NCI-H1092 treated with DMSO at 0.1 percent for 48 hours (cell line): ENCODE measurements at regions not wholly inside any gene's neighbourhood (a gene's known extent, or its start where the extent isn't known, plus 50 kb on each side); places are given as distances from the start of the nearest gene placed in this dataset.
A peak's percentile ranks its signal among the peaks of the same experiment; 100 is the strongest.
"Not testable (repeated sequence)": the region's sequence is repeated elsewhere in the genome, so short reads cannot be mapped to it uniquely, and the experiment has no call there.

ENCODE experiments used
- DNase-seq: peaks from one replicate; lab custom pipeline; 2025; lab: John Stamatoyannopoulos, UW

DNA sequence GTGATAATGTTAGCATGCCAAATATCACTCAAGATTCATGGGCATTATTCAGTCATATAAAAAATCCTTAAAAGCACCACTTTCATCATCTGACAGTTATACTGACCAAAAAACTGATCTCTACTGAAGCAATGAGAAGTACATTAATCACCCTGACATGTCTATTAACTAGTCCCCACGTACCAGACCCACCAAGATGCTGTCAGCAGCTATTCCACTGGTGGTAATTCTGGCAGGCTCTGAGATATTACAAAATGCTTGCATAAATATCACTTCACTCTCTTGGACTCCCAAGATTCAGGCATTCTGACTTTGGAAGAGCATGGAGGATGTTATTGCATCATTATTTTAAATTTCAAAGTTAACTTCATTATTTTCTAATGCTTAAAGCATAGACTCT lies 717.0 kb downstream of the DNAH5 start:
- no peak for DNase-seq

DNA sequence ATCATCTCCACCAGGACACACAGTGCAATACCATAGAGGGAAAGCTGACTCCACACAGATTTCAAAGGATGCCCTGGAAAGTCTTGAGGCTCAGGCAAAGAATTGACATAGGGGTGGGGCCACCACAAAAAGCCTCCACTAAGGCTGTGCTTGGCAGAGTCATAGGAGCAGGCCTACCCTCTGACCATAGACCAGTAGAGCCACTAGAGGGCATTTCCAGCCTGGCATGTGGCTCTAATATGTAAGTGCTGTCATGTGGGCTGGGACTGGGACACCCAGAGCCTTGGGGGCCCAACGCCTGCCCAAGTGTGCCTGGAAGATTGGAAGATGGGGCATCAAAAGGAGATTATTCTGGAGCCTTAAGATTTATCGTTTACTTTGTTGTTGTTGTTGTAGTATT lies 726.0 kb downstream of the DNAH5 start:
- DNase-seq, result no peak

DNA sequence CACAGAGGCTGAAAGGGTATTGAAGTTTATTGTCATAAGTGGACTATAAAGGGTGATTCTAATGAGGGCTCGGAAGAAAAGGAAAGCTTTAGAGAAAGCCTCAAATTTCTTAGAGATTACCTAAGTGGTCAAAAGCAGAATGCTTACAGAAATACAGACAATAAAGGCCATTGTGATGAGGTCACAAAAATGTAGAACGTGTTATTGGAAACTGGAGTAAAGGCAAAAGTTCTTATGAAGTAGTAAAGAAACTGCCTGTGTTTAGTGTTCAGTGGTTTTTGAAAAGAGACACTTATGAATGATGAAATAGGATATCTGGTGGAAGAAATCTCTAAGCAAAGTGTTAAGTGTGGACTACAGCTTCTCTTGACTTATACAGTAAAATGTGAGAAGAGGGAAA lies 726.9 kb downstream of the DNAH5 start:
- no peak for DNase-seq

DNA sequence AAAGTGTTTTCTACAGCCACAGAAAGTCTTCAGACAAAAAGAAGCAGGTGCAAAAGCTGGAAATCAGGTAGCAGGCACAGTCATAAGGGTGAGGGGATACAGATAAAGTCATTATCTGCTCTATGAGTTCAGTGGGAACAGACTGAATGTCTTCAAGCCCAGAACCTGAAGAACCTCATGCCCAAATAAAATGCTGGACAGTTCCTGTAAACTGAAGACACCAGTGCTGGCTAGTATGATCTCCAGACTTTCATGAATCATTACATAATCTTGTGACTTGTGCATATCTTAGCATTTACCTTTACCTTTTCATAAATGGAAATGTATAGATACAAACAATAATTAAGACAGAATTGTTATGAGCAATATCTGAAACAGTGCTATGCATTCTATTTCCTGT lies 728.7 kb downstream of the DNAH5 start:
- DNase-seq, result no peak

DNA sequence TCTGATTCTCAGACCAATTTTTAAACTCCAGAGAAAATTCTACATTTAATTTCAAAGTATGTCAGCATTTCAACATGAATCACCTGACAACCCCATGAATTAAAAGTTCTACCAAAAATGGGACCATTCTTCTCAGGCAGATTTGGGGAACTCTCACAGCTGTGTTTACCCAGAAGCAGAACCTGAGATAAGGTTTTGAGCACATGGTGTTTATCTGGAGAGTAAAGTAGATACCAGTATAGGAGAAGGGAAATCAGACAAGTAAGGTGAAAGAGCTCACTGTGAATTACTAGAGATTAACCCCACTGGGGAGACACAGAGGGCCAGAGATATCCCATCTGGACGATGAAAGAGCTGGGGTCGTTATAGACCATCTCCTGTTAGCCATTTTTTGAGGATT lies 729.1 kb downstream of the DNAH5 start:
- DNase-seq, result no peak

DNA sequence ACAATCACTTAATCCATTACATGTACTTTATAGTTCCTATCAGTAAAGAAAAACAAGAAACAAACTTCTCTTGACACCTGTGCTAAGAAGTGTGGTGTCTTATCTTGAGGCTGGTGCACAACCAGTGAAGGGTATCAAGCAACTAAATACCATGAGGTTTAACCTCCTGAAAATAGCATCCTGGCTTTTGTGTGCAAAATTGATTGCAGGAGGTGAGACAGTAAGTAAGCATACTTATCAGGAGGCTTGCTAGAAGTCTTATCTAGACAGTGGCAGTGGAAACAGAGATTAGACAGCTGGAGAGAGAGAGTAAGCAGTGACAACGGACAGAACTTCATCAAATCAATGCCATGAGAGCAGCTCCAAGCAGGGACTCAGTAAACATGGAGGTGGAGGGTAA lies 730.3 kb downstream of the DNAH5 start:
- DNase-seq, result no peak

DNA sequence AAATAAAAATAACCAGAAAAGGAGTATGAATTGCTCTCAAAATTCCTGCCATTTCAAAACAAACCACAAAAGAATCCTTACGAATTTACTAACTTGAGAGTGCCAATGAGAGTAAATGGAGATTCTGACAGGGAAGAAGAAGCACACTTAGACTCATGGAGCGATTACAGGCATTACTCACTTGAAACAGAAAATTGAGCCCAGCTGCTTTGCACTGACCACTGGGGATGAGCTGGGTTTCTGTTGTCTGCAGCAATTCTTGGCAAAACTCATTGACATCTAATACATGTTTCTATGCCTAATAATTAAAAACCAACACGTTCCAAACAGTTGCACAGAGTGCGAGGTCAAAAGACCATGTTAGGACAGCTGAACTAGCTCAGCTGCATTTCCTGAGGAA lies 731.6 kb downstream of the DNAH5 start:
- no peak for DNase-seq

DNA sequence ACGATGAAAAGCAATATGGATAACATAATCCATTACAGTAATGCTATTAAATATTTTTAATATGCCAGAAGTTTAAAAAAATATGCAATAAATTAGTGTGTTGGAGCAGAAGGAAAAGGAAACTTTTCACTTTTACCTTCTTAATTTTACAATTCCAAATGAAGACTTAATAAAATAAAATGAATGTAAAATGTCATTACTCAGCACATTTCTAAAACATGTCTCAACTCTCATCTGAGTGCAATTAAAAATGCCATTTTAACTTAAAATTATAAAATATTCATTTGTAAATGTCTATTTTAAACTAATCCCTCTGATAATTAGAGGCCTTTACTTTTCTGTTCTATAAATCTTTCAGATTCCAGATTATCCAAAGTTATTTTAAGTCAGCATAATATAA lies 733.4 kb downstream of the DNAH5 start:
- no peak for DNase-seq

DNA sequence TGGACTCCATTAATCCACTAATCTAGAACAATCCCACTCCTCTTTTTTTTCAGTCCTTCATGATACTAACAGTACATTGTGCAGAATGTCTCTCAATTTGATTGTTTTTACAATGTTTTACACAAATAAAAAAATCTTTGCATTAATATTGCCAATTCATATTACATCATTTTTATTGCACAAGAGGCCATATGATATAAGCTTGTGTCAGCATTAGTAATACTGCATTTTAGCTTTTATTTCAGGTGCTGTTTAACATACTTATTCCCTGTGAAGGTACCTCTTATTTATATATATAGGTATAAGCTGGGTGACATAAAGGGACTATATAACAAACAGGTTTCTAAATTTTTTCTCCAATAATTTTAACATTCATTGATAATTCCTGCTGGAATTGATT lies 737.4 kb downstream of the DNAH5 start:
- no peak for DNase-seq

DNA sequence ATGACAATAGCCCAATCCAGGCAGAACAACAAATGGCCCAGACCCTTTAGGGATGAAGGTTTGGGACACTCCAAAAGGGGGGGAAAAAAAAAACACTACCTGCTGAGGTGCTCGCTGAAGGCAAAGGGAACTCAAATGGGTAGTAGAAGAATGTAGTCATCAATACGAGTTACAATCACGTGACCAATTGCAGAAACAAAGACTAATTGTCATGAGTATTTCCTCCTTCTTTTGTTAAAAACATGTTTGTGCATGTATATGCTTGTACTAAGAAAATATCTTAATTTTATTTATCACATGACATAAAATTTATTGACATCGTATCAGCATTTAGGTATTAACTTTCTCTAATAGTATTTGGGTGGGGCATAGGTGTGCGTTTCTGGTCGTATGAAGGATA lies 743.5 kb downstream of the DNAH5 start:
- no peak for DNase-seq

DNA sequence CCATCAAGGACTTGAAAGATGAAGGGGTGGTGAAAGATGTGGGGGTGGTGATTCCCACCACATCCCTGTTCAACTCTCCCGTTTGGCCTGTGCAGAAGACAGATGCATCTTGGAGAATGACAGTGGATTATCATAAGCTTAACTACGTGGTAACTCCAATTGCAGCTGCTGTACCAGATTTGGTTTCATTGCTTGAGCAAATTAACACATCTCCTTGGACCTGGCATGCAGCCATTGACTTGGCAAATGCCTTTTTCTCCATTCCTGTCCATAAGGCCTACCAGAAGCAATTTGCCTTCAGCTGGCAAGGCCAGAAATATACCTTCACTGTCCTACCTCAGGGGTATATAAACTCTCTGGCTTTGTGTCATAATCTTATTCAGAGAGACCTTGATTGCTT lies 746.3 kb downstream of the DNAH5 start:
- not testable (repeated sequence) for DNase-seq

DNA sequence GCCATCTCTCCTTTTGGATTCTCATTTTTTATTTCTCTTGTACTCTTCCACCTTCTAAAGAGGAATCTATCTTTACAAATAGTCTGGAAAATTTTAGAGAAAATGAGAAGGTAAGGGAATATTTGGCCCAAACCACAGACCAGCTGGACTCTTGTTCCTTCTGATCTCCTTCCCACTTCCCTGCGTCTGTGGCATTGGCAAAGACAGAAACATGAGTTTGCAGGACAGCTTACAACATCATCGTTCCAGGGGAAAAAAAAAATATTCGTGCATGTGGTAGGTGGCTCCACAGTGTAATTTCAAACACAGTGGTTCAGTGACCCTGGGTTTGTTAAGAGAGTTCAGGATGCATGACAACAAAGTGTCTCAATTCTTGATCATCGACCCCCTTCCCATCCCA lies 755.0 kb downstream of the DNAH5 start:
- DNase-seq, result no peak

DNA sequence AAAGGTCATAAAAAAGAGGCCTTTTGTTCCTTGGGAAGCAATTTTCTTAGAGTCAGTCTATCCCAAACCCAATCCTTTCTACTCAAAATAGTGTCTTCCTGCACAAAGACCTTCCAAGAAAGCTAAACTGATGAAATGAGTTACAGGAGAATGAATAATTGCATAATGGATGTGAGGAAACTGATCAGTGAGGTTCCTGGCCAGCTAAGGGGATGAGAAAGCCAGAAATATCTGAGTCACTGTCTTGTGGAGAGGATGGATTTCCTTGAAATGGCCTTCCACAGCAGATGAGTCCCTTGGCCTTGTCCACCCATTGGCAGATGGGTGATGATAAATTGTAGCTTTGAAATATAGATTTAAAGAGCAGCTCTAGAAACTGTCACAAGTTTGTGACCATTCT lies 756.1 kb downstream of the DNAH5 start:
- DNase-seq, result no peak

DNA sequence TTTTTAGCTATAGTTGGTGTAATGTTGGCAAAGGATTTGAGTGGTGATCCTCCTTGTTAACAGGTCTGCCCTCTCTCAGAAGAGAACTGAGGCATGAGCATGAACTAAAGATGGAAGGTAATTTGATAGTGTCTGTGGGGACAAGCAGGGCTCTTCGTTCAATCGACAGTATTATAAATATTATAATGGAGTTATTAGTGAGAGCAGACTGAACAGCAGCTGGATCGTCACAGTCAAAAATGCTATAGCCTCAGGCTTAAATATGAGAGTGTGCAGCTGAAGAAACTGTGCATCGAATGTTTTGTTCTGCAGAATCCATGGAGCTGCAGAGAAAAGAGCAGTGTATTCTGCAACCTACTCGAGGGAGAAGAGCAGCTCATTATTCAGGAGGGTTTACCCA lies 757.3 kb downstream of the DNAH5 start:
- DNase-seq, result peak; percentile 9

DNA sequence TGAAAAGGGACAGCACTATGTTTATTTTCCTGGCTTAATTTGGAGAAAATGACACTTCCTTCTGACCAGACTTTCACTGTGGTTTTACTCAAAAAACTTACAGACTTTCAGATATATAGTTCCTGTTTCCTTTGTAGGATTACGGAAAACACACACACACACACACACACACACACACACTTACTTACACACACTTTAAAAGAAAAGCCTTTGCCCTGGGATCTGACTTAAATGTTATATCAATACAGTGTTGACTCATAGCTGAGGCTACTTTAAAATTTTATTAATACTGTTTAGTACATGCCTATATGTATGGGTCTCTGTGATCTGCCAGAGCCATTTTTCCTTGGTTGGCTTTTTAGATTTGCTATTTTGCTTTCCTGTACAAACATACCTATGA lies 758.3 kb downstream of the DNAH5 start:
- DNase-seq, result no peak

DNA sequence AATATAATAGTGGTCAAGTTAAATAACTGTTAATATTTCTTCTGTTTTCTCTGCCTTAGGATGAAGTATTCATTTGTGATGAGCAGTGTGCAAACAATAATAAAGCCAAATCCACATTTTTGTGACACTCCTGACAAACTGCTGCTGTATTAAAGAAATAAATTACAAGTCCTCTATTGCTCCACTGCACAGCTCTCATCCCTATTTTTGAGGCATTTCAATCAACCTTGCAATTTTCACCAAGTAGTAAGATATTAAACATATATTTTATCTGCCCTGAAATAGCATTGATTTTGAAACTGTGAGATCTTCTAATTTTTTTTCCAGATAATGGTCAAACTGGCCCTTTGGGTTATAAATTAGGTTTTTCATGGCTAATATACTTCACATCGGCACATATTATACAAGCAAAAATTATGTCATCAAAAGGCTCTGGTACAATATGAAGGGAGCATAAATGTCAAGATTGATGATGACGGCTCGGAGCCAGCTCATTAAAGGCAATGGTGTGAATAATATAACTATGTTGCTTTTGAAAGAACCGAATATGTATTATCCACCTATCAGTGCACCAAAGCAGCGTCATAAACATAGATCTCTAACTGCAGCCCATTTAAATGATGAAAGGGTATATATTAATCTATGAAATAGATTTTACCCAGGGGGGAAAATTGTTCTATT lies 764.9 kb downstream of the DNAH5 start:
- DNase-seq, result no peak

DNA sequence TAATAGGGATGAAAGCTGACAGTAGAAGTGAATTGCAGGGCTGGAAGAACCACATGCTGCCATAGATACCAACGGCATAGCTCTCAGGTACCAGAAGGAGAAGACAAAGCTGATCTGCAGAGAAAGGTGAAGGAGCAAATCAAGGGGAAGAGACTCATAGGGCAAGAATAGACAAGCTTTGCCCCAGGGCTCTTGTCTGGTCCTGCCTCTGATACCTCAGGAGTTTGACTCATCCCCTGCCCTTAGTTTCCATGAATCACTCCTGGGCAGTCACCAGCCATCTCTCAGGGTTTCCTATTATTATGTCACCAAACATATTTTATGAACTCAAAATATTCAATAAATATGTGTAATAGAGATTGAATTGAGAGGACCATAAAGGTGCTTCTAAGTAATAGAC lies 800.9 kb downstream of the DNAH5 start:
- no peak for DNase-seq

DNA sequence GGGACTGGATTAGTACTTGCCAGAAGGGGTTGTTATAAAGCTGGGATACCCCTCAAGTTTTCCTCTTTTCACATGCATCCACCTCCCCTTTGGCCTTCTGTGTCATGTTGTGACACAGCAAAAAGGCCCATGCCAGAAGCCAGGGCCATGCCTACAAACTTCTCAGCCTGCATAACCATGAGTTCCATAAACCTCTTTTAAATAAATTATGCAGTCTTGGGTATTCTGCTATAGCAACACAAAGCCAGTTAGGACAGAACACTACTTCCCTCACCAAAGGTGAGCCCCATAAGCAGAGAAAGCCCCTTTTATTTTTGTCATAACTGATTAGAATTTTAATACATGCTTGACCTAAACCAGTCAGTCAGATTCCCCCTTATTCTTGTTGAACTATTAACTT lies 801.3 kb downstream of the DNAH5 start:
- no peak for DNase-seq

DNA sequence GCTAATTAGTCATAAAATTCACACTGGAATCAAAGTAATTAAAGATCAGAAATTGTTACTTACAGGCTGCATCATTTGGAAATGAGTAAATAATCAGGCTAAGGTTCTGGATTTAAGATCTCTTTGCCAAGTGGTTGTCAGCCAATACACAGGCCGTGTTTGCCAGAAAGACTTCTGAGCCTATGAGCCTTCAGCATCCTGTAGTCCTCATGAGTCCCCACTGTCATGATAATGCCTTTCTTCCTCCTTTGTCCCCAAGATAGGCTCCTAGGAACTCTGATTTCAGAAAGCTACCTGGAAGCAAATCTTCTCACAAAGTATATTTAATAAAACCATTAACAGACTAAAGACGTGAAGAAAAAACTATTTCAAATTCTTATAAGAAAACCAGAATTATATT lies 810.5 kb downstream of the DNAH5 start:
- no peak for DNase-seq

DNA sequence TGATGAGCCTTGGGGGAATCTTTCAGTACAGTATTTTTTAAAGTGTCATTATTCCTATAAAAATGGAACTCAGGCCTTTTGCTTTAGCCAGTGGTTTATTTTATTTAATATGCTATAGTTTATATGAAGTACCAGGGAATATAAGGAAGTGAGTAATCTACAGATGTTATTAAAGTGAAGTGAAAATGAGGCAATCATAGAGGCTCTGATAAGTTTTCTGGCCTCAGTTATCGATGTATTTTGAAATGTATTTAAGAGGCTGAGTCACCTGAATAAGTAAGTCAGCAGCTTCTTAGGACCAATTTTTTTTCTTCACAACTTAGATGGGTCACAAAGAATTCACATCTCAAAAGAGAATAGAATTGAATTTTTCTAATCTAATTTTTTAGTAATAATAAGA lies 829.0 kb downstream of the DNAH5 start:
- no peak for DNase-seq

DNA sequence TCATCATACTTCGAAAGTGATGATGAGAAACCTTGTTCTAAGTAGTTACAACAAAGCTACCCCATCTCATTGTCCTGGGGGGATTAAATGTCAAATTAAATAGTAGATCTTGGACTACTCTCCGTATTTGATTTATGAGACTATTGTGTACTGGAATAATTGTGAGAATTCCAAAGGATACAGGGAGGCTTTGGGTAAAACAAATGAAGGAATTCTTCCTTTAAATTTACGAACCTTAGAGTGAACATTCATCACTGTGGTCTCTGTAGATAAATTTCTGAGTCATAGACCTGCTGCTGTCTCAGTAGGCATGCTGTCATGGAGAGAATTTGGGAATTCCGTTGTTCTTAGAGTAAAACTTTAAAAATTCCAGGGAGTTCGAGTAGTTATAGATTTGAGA lies 836.2 kb downstream of the DNAH5 start:
- no peak for DNase-seq

DNA sequence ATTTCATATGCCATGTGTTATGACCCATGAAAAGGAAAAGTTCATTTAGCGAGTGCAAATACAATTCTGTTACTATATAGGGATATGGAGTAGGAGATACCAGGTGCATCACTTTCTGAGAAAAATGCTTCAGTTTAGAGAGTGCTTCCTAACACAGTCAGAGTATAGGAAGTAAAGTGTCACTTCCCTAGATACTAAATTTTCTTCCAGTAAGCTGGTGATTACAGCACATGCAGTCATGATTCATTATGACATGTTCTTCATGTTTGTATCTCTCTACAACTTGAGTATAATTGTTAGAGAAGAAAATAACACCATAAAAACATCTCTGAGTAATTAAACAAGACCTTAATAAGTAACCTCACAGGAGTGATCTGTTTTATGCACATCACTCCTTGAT lies 837.0 kb downstream of the DNAH5 start:
- DNase-seq, result no peak

DNA sequence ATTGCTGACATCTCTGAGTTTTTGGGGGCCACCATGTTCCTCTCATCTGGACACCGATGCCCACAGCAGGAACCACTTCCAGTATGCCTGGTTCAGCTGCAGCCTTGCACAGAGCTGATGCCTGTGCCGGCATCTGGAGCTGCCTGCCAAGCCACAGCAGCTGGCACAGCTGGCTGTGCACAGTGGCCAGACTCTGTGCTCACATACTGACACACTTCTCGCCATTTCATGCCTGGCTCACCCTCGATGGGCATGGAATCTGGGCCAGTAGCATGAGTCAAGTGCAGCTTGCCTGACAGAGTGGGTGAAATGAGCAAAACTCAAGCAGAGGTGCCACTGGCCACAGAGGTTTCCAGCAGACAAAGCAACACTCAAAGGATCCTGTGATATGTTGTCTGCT lies 863.4 kb downstream of the DNAH5 start:
- no peak for DNase-seq

DNA sequence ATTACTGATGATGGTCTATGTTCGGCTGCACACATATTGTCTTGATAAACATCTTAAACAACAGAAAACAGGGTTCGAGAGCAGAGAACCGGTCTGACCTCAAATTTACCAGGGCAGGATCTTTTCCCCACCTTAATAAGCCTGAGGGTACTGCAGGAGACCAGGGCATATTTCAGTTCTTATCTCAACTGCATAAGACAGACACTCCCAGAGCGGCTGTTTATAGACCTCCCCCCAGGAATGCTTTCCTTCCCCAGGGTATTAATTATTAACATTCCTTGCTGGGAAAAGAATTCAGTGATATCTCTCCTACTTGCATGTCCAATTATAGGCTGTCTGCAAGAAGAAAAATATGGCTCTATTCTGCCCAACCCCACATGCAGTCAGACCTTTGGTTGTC lies 871.6 kb downstream of the DNAH5 start:
- DNase-seq, result not testable (repeated sequence)

DNA sequence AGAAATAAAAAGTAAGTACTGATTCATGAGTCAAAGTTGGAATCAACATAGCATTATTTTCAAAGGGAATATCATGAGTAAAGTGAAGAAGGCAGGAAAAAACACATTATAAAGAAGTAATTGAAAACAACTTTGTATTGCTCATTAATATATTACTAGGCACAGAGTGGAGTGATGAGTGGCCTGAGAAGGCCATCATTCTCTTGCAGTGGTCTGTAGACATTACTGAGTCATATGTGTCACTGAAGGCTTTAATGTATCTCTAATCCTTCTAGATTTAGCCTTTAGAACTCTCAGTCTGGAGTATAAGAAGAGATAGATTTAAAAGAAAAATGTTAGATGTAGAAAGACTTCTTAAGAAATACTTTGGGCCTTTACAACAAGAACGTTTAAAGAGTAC lies 881.4 kb downstream of the DNAH5 start:
- DNase-seq, result no peak
